ENCODE measurements at regions not wholly inside any gene's neighbourhood (a gene's known extent, or its start where the extent isn't known, plus 50 kb on each side); places are given as distances from the start of the nearest gene placed in this dataset.

DNA sequence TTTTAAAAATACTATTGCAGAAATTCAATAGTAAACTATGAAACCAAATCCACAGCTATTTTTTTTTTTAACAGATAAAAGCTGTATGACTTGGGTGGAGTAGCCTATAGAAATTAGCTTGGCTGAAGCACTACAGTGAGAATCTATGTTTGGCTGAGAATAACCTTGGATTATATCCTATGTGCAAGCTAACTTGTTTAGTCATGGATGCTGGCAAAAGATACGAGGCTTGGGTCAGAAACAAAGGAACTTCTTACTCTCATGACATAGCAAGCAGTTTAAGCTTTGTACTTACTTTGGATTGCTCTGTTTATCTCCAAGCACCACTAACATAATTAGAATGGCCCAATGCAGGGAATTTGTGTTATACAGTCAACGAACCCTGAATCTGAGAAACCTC, 119.2 kb upstream of the GRID2 start:
- Histone ChIP-seq H3K36me3 (replicated peaks in 1 of 2; ENCODE audit: control insufficient read depth in 1 of 2, insufficient read depth in 2 of 2, low read length in 1 of 2) (no peaks in the 10 kb centered on the region), H4K20me1 (ENCODE audit: insufficient read depth) (no peaks in the 10 kb centered on the region), H3K4me2 (no peak overlapping the region), H3K4me1 (ENCODE audit: control insufficient read depth in 1 of 2, insufficient read depth in 2 of 2, low read depth in 1 of 2, low read length in 1 of 2) (no peaks in the 10 kb centered on the region), H3K9me3 (no peaks in the 10 kb centered on the region), H2AFZ (ENCODE audit: low read depth) (no peak overlapping the region), H3K9ac (no peak overlapping the region), H3K27me3 (ENCODE audit: insufficient read depth) (no peaks in the 10 kb centered on the region), H3K27ac (ENCODE audit: low read depth in 2 of 2, low read length in 1 of 2) (no peak overlapping the region), H3K4me3 (ENCODE audit: low read depth in 2 of 2, low read length in 1 of 2) (no peak overlapping the region), H3F3A (replicated peaks; ENCODE audit: insufficient read depth) (no peaks in the 10 kb centered on the region), H3K9me2 (no peaks in the 10 kb centered on the region), H3K79me2 (ENCODE audit: insufficient read depth) (no peaks in the 10 kb centered on the region)
- DNase-seq = no peak
- ChIA-PET CTCF (no interaction called here), POLR2A (no interaction called here)
- TF ChIP-seq, protein P1, sequence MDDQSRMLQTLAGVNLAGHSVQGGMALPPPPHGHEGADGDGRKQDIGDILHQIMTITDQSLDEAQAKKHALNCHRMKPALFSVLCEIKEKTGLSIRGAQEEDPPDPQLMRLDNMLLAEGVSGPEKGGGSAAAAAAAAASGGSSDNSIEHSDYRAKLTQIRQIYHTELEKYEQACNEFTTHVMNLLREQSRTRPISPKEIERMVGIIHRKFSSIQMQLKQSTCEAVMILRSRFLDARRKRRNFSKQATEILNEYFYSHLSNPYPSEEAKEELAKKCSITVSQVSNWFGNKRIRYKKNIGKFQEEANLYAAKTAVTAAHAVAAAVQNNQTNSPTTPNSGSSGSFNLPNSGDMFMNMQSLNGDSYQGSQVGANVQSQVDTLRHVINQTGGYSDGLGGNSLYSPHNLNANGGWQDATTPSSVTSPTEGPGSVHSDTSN (IDR thresholded peaks at IDR 0.05) = no peak
- TF ChIP-seq FOSL2 (IDR thresholded peaks at IDR 0.05; ENCODE audit: borderline replicate concordance, low read depth) (no peak), YY1 (IDR thresholded peaks at IDR 0.05; ENCODE audit: low read depth) (no peak), TEAD4 (IDR thresholded peaks at IDR 0.05; ENCODE audit: borderline replicate concordance, insufficient read depth) (no peak), MEF2A (IDR thresholded peaks at IDR 0.05; ENCODE audit: borderline replicate concordance, low read depth) (no peak), NFIC (IDR thresholded peaks at IDR 0.05; ENCODE audit: borderline replicate concordance) (no peak), POLR2AphosphoS5 (IDR thresholded peaks at IDR 0.05; ENCODE audit: low read depth, low read length) (no peak), TAF1 (IDR thresholded peaks at IDR 0.05; ENCODE audit: borderline replicate concordance, low read depth, low read length) (no peak), JUND (IDR thresholded peaks at IDR 0.05) (no peak), GATA2 (CRISPR knock-in tag; IDR thresholded peaks at IDR 0.05) (no peak)
- TF ChIP-seq, protein P2, sequence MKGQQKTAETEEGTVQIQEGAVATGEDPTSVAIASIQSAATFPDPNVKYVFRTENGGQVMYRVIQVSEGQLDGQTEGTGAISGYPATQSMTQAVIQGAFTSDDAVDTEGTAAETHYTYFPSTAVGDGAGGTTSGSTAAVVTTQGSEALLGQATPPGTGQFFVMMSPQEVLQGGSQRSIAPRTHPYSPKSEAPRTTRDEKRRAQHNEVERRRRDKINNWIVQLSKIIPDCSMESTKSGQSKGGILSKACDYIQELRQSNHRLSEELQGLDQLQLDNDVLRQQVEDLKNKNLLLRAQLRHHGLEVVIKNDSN (IDR thresholded peaks at IDR 0.05; ENCODE audit: borderline replicate concordance, low read depth) = no peak
- TF ChIP-seq, protein P3, sequence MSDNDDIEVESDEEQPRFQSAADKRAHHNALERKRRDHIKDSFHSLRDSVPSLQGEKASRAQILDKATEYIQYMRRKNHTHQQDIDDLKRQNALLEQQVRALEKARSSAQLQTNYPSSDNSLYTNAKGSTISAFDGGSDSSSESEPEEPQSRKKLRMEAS (IDR thresholded peaks at IDR 0.05; ENCODE audit: low read depth) = no peak
- TF ChIP-seq, protein P4, sequence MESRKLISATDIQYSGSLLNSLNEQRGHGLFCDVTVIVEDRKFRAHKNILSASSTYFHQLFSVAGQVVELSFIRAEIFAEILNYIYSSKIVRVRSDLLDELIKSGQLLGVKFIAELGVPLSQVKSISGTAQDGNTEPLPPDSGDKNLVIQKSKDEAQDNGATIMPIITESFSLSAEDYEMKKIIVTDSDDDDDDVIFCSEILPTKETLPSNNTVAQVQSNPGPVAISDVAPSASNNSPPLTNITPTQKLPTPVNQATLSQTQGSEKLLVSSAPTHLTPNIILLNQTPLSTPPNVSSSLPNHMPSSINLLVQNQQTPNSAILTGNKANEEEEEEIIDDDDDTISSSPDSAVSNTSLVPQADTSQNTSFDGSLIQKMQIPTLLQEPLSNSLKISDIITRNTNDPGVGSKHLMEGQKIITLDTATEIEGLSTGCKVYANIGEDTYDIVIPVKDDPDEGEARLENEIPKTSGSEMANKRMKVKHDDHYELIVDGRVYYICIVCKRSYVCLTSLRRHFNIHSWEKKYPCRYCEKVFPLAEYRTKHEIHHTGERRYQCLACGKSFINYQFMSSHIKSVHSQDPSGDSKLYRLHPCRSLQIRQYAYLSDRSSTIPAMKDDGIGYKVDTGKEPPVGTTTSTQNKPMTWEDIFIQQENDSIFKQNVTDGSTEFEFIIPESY (IDR thresholded peaks at IDR 0.05; ENCODE audit: borderline replicate concordance, low read depth) = no peak
- TF ChIP-seq, protein P5, sequence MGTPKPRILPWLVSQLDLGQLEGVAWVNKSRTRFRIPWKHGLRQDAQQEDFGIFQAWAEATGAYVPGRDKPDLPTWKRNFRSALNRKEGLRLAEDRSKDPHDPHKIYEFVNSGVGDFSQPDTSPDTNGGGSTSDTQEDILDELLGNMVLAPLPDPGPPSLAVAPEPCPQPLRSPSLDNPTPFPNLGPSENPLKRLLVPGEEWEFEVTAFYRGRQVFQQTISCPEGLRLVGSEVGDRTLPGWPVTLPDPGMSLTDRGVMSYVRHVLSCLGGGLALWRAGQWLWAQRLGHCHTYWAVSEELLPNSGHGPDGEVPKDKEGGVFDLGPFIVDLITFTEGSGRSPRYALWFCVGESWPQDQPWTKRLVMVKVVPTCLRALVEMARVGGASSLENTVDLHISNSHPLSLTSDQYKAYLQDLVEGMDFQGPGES (IDR thresholded peaks at IDR 0.05; ENCODE audit: low read depth, low read length) = no peak
- 60% methylated on average over 2 of the region's 2 CpGs for WGBS (ENCODE audit: low lambda C conversion rate)

All from SK-N-SH (cell line).